Suppressor macrophage (primary cell): ENCODE measurements at regions not wholly inside any gene's neighbourhood (a gene's known extent, or its start where the extent isn't known, plus 50 kb on each side); places are given as distances from the start of the nearest gene placed in this dataset.

Source experiments
- DNase-seq, 4 experiments: peaks; one replicate each; pipeline ENCODE4 v3.0.0-alpha.2; 2020 to 2022

DNA sequence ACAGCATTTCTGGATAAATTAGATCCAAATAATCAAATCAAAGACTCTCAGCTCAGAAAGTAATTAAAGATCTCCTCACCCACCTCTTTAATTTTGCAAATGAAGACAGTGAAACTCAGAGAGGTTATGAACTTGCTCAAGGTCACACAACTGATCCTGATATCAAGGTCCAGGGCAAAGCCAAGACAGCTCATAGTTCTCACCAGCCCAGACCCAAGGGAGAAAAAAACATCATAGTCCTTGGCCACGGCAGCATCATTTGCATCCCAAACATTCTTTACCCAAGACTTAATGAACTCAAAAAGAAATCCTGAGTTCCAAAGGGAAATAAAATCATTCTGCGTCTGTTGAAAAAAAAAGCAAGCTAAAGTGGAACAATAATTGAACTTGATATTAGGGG, 112.1 kb downstream of the DAD1 start:
- DNase-seq = no peak

DNA sequence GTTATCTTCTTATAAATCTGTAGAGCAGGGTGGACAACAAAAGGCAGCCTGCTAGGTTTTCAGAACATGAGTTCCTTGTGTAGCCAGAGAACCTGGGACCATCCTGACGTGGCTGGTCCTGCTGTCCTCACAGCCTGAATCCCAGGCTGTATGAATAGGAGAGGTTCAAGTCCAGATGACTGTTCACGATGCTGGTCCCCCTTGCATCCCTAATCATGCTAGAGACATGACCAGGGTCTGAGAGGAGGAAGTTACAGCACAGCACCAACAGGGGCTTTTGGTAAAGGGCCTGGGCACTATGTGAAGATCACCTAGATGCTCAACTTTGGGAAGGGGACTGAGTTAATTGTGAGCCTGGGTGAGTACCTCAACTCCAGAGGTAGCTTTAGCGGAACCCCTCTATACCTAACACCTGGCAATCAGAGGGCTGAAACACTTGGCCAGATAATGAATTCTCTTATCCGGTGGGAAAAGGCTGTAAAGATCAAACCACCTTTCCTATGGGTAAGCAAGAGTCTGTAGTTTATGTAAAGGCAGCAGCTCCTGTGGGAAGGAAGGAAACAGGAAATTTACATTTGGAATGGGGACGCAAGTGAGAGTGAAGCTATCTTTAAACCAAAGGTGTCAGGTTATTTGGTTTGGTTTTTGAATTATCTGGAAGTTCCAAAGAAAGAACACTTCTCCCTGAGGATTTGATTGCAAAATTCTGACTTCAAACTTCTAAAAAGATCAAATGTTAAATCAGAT, 112.8 kb downstream of the DAD1 start:
- DNase-seq = no peak

DNA sequence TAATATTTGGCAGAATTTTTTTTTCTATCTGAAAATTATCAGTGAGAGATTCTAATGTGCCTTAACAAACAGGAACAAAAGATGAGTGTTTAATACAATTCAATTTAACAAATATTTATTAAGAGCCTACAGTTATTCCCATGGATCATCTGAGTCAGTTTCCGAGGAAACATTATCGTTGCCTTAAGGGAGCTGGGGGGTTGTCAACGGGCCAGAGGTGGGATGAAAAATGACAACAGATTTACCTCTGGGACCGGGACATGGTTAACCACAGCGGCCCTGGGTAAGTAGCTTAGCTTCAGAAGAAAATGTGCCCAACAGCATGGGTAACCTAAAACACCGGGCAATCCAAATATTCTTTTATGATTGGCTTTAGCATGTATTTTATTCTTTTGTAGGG, 113.6 kb downstream of the DAD1 start:
- DNase-seq = no peak

DNA sequence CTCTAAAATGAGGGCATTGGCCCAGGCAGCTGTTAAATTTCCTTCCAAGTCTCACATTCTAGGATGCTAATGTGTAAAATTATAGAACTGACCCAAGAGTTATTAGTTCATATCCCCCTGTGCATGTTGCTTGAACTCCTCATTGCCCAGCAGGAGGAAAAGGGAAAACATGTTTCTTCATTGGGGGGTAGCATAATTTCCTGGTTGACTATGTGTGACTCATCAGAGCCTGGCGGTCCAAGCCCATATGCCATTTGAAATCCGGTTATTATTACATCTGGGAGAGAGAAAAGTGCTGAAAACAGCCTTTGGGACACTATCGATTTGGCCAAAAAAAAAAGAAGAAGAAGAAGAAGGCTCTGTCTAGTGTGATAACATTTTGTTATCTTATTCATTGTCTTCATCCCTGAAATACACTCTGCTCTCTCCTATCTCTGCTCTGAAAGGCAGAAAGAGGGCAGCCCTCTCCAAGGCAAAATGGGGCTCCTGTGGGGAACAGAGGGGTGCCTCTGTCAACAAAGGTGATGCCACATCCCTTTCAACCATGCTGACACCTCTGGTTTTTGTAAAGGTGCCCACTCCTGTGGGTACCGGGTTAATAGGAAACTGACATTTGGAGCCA, 114.2 kb downstream of the DAD1 start:
- DNase-seq = no peak

DNA sequence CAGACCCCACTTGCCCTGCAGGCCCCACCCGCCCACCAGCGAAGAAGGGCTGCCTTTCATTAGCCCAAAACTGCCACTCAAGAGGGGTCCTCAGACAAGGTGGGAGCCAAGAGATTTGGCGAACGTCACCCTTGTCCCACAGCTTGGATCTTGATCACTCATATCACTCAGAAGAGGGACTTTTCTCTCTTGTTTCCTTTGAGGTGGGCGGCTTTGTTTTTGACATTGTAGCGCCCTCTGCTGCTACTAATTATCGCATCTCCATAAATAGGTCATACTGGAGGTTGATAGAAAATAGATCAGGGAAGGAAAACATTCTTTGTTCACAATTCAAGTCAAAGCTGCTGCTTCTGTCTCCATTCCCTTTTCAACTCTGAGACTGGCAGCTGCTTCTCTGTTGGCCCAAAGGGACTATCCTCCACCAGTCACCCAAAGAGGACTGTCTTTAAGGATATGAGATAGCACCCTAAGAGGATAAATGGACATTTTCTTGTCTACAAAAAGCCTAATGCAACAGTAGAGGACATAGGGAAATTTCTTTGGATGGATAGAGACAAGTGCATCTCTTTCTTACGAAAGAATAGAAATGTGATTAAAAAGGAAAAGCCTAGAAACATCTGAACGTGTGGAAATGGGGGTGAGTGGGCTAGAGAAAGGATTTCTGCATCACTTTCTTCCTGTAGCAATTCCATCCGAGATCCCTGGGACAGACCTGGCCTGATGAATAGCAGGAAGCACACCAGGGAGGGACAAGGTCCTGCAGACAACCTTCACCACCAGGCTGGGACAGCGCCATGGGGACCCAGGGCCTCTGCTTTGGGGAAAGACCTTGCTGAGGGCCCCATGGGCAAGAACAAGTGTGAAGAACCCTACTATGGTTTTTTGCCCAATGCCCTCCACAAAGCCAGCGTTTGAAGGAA, 115.8 kb downstream of the DAD1 start:
- DNase-seq = peak; percentile 62 to 83 (median 74)

DNA sequence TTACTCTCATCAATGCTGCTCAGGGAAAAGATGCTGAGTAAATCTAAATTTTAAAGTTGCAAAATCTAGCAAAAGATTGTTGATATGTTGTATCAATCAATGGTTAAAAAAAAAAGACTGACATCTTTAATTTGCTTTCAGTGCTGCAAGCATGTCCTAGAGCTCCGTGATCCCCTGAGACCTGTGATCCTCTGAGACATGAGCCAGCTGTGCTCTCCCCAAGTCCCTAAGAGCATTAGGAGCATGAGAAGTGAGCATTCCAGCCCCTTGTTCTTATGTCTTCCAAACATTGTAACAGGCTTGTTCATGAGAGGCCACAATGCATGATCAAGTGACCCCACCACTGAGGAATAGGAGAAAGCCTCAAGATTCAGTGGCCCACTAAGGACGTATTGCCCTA, 116.6 kb downstream of the DAD1 start:
- DNase-seq = no peak

DNA sequence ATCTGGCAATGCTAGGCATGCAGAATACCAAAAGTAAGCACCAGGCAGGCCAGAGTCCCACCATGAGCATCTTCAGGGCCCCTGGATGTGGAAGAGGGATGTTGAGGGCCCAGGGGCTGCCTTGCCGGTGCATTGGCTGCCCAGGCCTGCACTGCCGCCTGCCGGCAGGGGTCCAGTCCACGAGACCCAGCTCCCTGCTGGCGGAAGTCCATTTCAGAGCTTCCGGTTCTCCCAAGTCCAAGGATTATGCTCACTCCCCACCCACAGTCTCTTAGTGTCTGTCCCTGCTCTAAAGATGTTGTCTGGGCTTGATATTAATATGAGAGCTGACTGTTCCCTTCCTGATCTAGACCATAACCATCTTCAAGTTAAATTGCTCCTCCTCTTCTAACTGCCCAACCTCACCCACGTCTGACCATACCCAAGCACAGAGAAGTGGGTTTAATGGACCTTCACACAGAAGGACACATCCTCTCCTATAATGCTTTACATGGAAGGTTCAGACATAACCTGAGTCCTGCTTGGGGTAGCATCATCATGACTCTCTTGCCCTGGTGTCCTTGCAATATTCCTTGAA, 117.4 kb downstream of the DAD1 start:
- peak; percentile 43 to 67 (median 54) for DNase-seq

DNA sequence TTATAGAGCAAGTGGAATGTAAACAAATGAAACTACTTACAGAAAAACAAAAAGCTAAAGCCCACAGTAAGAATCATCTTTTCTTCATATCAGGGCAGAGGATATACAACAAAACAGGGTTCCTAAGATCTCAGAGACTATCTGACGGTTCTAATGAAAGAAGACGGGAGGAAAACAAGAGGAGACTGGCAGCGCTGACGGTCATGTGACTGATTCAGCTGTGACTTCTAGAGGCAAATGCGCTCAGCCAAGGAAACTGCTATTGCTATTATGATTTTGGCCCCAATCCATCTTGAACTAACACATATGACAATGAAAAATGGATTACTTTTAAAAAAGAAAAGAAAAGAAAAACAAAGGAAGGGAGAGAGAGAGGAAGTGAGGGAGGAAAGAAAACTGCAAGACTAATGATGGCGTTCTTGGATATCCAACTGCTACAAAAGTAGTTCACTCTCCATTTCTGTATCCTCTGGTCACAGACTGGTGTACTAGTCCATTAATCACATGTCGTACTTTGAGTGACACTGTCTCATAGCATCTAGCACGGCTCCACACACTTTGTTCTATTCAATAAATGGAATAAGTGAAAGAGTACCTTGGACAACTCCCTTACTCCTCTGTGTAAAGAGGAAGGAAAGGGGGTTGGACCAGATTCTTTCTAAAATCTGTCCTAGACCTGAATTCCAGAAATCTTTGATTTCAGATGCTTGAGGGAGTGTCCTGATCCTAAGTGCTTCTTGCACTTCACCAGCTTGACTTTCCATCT, 119.3 kb downstream of the DAD1 start:
- DNase-seq = peak in 2 of 4 experiments; percentile 8 to 20

DNA sequence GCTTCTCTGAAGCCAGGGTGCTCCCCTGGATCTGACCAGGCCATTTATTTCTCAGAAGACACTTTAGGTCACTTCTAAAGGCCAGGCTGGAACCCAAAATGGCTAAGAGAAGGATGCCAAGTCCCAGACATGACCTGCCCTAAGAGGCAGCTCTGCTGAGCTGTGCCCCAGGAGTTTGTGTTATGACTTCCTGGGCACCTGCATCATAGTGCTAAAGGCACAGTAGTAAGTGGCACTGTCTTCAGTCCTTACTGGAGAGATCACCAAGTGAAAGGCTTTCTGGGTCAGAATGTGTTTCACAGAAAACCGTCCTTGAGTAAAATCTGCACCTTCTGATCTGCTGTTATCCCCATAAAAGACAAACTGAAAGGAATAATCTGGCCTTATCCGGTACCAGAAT, 120.2 kb downstream of the DAD1 start:
- DNase-seq = no peak

DNA sequence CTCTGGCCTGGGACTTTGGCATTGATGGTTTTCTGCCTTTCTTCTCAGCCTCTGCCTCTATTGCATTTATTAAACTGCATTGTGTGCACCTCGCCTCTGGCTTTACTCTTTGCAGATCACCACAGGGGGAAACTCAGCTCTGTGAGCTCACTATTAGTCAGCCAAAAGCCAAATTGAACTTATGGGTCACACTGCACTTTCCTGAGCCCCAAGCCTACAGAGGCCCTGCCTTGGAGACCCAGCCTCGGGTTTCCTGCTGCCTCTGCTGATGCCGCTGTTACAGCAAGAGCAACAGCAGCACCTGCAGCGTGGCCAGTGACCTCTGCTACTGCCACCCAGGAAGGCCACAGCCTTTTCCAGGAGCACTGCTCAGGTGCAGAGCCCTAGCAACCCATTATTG, 122.5 kb downstream of the DAD1 start:
- no peak for DNase-seq

DNA sequence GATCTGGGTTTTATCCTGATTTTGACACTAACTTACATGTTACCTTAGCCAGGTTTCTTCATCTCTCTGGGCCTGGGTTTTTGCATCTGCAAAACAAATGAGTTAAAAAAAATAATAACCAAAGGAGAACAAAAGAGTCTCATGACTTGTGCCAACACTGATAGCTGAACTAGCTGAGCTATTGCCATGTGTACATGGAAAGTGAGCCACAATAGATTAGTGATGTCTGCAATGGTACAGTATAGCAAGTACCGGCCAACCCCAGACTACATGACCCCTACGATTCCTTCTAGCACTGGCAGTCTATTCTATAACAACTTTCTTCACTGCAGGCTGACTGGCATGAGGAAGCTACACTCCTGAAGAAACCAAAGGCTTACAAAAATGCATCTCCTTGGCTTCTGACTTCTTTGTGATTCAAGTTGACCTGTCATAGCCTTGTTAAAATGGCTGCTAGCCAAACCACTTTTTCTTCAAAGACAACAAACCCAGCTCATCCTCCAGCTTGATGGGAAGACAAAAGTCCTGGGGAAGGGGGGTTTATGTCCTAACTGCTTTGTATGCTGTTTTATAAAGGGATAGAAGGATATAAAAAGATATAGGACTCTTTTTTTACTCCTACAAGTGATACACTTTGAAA, 123.7 kb downstream of the DAD1 start:
- DNase-seq = no peak

DNA sequence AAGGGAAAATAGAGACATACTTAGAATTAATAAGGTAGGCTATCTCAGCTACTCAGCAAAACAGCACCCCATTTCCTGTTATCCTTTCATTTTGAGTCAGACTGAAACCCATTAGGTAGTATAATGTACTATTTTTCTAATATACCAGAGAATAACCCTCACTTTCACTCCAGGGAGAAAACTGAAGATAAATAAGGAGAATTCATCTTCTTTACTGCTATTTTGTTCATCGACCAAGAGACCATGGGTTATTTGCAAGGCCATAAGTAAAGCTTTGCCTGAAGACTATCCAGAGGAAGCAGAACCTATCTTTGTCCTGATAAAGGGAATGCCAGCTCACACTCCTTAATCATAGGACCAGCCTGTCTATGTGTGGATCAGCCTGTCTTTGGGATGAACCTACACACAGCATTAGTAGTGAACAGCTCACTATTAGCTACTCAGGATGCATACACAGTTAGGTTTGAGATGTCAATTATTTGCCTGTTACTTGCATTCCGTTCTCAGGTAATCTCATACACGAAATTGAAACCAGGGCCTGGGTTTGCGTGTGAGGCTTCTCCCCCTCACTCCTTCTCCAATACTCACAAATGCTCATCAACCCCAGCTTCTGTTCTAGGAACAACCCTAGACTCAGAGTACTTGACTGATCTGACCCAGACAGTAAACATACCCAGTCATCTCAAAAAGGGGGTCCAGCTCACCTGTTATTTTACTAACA, 124.4 kb downstream of the DAD1 start:
- no peak for DNase-seq

DNA sequence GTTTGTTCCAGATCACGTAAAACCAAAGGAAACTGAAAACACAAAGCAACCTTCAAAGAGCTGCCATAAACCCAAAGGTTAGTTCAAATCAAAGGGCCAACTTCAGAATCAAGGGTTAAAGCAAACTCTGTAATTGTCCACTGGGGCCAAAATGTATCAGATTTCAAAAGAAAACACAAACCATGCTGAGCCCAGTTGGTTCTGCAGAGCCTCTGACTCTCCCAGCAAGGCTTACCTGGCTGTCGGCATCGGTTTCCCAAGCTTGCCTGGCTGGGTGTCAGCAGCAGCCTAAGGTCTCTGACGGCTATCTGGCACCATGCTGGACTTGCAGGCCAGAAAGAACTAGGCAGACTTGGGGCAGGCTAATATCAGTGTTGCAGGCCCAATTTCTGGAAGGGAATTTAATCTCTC, 125.3 kb downstream of the DAD1 start:
- DNase-seq = no peak

DNA sequence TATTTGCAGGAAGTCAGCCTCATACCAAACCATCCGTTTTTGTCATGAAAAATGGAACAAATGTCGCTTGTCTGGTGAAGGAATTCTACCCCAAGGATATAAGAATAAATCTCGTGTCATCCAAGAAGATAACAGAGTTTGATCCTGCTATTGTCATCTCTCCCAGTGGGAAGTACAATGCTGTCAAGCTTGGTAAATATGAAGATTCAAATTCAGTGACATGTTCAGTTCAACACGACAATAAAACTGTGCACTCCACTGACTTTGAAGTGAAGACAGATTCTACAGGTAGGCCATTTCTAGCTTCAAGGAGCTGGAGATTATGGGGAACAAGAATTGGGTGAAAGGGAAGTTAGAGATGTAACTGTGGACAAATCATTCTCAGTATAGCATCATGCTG, 126.1 kb downstream of the DAD1 start:
- no peak for DNase-seq

DNA sequence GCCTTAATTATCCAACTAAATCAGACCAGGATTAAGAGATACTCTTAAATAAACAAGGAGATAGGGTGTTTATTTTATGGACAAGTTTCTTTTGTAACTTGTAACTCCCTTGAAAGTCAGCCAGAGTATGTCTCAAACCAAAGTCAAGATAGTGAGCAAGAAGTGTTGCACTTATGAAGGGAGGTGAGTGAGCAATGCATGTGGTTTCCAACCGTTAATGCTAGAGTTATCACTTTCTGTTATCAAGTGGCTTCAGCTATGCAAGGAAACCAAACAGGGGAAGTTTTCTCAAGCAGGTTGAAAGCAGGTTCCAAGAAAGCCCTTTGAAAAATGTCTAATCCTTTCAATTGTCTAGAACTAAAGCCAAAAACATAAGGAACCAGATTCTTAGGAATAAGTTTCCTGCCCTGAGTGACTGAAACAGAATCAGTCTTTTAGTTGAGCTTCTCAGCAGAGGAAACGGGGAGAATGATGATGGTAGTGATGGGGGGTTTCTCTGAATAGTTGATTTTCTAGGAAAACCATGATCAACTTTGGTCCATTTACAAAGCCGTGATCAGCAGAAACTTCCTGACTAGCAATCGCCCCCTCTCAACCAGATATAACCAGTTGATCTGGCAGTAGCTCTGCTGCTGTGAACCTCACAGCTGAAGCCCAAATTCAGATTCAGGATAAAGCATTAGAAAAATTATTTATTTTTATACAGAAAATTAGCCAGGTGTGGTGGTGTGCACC, 128.4 kb downstream of the DAD1 start:
- no peak for DNase-seq

DNA sequence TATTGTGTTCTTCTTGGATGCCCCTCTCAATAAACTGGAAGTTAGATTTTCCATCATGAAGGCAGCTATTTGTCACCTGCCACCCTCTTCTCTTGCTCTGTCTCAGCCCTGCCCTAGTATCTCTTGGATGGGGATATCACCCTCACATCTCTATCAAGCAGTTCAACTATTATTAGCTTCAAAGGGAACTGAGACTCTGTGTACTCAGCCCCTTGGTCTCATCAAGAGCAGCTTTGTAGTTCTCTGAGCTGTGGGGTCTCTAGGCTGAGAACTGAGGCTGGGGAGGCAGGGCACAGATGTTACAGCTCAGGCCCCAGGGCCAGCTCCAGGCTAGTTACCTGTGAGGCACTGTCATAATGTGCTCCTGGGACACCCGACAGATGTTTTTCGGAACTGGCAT, 130.3 kb downstream of the DAD1 start:
- DNase-seq = no peak

DNA sequence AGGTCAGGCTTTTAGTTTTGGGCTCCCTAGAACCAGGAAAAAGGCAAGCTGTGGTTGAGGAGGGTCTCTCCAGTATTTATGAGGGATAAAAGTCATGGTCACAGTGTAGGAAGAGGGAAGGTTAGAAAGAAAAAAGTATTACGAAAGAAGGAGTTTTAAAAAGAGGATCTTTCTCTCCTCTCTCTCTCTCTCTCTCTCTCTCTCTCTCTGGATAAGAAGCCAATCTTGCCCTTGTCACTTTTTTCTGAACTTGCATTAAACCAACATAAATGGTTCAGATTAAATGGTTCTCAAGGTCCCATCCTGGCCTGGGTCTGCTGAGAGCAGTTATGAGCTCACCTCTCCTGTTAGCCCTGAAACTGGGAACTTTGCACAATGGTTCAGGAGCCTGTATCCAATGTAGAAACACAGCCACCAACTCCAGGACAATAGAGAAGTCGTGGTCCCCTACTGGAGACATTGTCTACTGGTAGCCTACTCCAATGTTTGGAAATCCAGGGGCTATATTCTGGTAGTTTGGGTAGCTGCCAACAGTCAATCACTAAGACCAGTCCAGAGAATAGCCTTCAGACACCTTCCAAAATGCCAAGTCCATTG, 131.9 kb downstream of the DAD1 start:
- DNase-seq = peak in 1 of 4 experiments; percentile 17

DNA sequence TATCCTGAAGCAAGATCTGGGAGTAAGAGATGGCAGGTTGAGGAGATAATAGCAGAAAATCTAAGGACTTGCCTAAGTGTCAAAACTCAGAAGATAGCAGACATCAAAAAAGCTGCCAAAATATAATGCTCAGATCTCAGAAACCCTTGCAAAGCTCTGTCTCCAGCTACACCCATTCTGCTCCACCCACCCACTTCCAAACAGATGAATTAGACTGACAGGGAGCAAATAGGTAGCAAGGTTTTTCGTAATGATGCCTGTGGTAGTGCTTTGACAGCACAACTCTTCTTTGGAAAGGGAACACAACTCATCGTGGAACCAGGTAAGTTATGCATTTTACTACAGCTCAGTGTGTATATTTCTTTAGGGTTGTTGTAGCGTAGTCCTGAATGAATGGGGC, 132.6 kb downstream of the DAD1 start:
- no peak for DNase-seq

DNA sequence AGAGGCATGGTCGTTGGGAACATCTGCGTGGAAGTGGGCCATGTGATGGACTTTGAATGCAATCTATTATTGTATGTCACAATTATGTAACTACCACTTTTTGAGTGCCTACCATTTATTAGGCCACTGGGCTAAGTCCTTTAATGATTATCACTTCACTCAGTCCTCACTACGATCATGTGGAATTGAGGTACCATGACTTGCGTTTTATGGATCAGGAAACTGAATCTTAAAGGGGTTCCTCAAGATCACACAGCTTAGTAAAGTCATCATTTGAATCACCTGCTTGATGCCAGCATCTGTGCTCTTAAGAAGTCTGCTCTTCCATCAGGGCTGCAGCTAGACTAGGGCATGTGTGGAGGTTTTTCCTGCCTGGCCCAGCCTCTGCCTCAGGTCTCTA, 136.7 kb downstream of the DAD1 start:
- DNase-seq = no peak

DNA sequence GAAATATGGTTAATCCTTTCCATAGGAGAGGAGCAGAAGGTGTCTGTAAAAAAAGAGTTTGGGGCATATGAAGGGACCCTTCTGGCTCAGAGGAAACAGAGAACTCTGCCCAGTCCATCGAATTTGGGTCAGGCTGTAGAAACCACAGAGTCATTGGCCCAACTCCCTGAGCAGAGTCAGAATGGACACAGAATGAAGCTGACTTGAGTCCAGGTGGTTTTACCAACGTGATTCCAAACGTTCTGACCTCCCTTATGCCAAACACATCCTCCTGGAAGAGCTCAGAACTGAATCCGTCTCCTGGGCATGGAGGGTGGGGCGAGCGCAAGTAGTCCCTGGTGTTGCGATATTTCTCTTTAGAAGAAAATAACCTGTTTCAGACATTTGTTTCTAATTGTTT, 138.8 kb downstream of the DAD1 start:
- DNase-seq = no peak
